Stimulated activated CD4-positive, alpha-beta T cell treated with anti-CD3 and anti-CD28 coated beads, TNF-alpha, amount 100 ng/mL, for 48 hours (primary cell): ENCODE measurements at regions not wholly inside any gene's neighbourhood (a gene's known extent, or its start where the extent isn't known, plus 50 kb on each side); places are given as distances from the start of the nearest gene placed in this dataset.

ENCODE experiments used
- DNase-seq, 3 donors: peaks; one replicate each; pipeline ENCODE4 v3.0.0-alpha.2; 2020; ENCODE audit warnings: low read depth in 3 of 3

DNA sequence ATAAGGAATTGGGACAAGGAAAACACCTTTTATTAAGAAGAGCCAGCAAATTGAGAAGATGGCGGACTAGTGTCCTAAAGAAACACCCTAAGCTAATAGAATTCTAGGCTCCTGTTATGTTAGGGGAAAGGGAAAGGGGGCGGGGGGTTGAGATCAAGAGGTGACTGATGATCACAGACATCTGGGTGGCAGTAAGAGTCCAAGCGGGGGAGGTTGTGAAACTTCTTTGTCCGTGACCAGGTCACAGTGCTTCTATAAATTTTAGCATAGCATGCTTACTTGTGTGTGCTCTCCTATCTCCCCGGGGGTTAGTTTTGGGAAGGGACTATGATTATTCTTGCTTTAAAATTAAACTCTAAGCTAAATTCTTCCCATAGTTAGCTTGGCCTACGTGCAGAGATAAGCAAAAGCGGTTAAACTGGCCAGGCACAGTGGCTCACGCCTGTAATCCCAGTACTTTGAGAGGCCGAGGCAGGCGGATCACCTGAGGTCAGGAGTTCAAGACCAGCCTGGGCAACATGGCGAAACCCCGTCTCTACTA is 262.1 kb downstream of the SKIDA1 start:
- no peak for DNase-seq

DNA sequence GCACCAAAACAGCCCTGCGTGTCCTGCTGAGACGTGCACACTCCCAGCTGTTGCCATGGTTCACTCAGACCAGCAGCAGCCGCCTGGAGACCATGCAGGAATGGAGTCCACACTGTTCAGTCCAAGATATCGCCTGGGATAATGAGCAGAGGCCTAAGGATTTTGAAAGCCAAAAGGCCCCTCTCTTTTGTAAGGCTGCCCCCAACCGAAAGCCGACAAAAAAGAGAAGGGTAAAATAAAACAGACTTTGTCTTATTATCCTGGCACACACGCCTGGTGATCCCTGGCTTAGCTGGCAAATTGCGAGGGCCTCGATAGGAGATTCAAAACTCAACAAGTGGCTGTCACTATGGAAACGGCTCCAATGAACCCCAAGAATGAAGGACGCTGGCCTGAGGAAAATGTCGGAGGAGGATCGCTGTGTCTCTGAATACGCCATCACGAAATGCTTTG is 263.6 kb downstream of the SKIDA1 start:
- no peak for DNase-seq

DNA sequence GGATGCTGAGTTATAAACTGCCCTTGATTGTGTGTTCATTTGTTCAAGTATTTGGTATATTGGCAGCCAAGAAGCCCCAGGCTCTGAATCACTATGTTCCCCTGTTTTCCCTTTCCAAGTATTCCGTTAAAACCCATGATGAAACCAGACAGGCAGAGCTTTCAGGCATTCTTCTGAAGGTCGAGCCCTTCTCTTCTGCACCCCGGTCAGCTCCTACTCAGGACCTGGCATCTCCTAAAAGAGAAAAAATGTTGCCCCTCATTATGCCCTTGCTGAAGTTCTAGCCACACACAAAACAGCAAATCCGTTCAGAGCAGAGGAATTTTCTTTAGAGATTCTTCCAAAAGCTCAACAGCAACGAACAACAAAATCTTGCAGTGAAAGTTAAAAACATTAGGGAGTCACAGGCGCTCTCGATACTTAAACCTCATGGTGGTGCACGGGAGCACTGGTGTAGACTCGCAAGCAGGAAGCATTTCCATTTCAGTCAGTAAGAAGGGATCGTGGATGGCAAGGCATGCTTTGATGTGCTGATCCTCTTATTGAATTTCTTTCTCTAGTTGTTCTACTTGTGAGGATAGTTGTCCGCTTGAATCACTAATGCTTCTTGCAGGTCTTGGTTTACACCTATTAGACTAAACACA is 264.9 kb downstream of the SKIDA1 start:
- no peak for DNase-seq

DNA sequence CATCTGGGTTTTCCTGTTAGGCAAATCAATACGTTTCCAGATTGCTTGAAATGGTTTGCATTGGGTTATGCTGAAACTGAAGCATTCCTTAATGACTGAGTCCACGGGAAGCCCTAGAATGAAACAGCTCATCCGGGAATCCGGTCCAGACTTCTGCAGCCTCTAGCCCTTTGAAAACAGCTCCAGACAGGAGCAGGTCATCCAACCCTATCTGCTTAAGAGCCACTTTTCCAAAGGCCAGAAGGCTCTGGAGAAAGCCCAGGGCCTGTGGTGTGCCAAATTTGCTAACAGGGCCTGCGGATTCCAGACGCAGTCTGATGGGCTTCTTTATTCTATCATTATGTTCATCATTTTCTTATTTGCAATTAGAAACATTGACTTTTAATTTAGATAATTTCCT is 265.4 kb downstream of the SKIDA1 start:
- no peak for DNase-seq

DNA sequence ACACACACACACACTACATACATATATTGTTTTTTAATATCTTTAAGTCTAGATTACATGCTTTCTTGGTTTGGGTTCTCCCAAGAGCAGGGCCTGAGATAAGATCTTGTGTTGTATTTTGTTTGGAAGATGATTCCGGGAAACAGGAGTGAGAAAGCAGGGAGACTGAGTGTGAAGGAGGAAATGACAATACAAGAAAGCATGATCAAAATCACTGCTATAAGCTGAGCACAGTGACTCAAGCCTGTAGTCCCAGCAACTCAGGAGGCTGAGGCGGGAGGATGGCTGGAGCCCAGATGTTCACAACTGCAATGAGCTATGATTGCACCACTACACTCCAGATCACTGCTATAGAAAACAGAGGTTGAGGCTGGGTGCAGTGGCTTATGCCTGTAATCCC is 267.6 kb downstream of the SKIDA1 start:
- no peak for DNase-seq

DNA sequence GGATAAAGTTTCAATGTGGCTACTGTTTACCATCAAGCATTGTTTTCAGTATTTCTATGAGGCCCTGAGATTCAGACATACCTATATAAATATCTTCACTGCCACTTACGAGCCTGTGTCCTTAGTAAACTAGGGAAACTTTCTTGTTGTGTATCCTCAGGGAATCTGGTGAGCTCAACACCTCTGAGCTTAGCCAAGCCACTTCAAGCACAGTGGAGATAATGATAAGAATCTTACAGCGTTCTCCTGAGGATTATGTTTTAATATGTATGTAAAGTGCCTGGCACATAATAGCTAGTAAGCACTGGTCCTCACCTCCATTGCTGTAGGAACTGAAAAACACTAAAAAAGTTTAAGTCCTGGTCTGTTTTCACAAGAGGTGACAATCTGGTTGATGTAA is 268.3 kb downstream of the SKIDA1 start:
- no peak for DNase-seq

DNA sequence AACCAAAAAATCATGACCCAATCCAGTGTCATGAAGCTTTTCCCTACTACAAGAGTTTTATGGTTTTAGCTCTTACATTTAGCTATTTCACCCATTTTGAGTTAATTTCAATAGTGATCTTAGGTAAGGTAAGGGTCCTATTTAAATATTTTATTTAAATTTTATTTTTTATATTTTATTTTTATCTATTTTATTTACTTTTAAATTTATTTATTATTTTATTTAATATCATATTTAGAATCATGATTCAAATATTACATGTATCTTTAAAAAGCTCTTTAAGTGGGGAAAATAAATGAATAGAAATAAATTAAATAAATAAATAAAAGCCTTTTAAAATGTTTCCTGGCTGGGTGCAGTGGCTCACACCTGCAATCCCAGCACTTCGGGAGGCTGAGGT is 276.0 kb downstream of the SKIDA1 start:
- DNase-seq, result no peak

DNA sequence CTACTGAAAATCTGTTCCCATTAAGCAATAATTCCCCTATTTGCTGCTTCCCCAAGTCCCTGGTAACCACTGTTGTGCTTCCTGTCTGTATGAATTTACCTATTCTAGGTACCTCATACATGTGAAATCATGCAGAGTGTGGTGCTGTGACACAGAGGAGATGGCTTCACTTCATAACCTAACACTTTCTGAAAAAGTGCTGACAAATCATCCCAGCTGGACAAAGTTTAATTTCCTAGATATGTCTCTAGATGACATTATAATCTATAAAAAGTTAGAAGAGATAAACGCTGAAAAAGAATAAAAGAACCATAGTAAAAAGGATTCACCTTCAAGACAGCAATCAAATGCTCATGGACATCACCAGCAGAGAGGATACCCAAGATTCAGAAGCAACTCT is 277.9 kb downstream of the SKIDA1 start:
- DNase-seq, result no peak

DNA sequence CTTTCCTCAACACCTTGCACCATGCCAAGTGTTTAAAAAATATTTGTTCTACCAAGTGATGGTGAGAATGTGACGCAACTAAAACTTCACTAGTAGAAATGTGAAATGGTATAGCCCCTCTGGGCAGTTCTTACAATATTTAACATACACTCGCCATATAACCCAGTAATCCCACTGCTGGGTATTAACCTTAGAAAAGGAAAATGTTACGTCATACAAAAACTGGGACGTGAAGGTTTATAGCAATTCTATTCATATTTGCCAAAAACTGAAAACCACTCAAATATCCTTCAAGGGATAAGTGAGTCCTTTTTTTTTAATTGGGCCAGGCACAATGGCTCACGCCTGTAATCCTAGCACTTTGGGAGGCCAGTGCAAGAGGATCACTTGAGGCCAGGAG is 279.3 kb downstream of the SKIDA1 start:
- no peak for DNase-seq

DNA sequence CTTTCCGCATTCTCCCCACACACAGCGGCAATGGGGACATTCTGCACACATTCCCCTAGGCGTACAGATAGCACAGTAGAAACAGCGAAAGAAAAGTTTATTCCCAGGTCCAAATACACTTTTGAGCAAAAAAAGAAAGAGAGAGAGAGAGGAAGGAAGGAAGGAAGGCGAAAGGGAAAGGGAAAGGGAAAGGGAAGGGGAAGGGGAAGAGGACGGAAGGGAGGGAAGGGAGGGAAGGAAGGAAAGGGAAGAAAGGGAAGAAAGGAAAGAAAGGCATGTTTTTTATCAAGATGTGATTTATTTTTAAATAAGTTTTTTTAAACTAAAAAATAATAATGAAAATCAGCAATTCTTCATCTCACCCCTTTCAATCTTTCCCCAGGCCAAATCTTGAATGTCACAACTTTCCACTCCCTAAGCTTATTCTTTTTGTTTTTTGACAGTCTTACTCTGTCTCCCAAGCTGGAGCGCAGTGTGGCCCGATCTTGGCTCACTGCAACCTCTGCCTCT is 281.7 kb downstream of the SKIDA1 start:
- no peak for DNase-seq

DNA sequence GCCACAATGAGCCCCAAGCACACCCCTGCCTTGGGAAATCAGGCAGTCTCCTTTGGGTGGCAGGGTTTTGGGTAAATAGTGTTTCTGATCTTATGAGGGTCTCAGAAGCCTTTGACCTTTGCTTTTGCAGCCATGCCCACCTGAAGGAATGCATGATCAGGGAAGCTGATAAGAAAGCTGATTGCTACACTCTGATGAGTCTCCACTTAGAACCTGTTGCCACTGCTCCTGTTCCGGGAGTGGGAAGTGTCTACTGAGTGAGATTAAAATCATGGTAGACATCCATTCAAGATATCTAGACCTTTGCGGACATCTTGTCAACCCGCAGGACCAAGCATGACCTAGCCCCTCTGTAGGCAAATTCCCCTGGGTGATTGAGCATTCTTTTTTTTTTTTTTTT is 282.6 kb downstream of the SKIDA1 start:
- DNase-seq, result no peak

DNA sequence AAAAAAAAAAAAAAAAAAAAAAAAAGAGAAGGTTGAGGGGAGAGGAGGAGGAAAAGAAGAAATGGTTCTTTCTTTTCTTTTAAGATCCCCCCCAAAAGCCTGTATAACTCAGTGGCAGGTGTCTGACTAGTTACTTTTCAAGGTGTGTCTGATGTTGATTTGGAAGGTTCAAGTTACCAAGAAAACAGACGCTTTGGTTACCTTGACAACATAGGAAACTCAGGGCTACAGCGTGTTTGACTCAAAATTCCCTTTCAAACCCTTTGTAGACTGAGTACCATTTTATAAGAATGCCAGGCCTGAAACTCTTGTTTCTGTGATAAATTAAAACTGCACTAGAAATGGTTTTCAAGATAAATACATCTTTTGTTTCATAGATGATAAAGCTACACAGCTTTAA is 286.8 kb downstream of the SKIDA1 start:
- no peak for DNase-seq

DNA sequence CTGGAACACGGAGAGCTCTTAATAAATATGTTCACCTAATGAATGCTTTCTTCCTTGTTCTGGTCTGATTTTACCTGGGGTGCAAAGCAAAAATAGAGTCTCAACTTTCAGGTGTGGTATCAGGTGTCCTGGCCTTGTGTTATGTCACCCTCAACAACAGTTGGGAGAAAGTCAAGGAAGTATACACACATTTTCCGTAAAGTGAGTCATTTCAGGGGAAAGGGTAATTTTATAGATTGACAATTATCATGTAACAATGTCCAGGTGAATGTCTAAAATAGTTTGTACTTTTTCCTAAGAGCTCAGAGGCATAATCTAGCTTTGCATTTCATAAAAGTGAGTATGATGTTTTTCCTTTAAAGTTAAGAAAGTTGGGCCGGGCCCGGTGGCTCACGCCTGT is 287.4 kb downstream of the SKIDA1 start:
- DNase-seq, result no peak

DNA sequence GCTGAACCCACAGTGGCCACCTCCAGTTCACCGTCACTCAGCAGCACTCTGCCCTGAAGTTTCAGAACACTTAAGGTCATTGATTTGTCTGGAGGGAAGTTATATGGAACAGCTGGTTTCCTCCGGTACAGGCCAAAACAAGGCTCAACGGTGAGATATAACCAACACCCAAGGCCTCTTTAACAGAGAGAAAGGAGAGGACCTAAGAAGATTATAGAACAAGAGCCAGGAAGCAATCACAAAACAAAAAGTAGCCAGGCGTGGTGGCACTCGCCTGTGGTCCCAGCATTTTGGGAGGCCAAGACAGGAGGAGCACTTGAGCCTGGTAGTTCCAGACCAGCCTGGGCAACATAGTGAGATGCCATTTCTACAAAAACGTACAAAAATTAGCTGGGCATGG is 290.7 kb downstream of the SKIDA1 start:
- no peak for DNase-seq

DNA sequence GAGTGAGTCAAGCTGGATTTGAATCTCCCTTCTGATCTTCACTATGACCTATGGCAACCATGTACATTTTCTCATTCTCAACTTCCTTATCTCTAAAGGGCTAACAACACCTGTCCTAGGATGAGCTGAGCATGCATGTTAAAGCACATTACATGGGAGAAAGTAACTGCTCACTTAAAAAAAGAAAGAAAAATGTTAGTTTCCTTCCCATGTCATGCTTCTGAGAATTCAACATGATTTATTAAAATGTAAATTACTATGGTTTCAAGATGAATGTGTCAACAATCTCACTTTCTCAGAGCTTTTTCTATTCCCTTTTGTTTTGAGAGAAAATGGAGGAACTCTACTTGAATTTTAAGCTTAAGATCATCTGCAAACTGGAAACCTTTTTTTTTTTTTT is 295.3 kb downstream of the SKIDA1 start:
- DNase-seq, result no peak

DNA sequence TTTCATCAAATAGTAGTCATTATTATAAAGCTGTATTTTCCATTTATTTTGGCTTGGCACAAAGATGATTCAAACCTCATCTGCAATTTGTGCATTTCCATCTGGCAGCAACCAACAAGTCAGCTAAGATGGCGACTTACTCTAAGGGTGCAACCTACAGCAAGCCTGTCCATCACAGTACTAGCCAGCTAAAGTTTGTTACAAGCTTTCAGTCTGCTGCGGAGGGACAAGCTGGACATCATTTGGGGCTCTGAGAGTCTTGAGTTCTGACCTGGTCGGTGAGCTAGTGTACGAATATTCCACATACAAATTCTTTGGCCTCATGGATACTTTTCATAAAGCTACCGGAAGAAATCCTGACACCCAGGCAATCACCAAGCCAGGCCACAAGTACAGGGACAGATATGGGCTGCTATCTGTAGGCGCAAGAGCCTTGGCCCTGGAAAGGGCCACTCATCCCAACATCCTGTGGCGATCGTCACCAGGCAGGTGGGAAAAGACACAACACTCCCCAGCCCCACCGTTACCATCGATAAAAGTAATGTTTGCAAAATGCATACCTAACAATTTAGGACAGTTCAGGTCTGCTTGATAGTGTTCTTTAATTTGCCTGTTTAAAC is 307.6 kb downstream of the SKIDA1 start:
- no peak for DNase-seq

DNA sequence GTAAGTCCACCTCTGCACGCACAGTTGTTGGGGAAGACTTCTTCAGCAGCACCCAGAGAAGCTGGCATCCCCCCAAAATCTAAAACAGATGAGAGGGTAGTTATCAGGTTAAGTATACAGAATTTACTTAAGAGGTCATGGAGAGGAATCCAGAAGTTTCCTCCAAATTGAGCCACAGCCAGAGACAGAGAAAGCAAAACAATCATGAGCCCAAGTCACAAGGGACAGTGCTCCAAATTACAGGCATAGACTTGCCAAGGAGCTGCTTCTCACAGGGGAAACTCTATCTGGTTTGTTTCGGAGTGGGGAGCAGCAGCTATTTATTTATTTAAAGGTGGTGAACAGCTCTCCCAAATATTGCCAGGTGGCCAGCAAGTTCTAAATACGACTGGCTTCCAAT is 308.4 kb downstream of the SKIDA1 start:
- DNase-seq, result no peak

DNA sequence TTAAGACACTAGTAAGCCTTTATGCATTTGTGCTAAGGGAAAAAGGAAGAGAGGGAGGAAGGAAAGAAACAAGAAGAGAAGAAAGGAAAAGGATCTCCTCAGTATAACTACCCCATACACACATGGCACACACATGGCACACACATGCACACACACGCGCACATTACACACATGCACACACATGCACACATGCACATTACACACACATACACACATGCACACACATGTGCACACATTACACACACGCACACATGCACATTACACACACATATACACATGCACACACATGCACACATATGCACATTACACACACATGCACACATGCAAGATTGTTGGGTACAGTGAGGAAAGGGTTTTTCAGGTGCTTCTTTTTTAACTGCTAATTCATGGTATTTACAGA is 311.2 kb downstream of the SKIDA1 start:
- DNase-seq, result no peak

DNA sequence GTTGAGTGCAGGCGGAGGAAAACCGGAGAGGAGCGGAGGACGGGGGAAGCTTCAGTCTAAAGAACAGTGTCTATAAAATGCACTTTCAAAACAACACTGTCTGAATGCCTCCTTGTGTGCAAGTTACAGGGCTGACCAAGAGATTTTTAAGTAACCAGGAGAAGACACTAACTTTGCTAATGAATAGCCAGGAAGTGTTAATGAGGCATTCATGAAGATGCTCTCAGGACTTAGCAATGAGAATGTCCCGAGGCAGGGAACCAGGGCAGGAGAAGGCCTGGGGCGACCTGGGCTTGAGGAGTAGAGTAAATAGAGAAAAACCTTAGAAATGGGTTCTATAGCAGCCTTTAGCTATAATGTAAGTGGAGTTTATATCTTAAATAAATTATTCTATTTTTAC is 312.1 kb downstream of the SKIDA1 start:
- no peak for DNase-seq

DNA sequence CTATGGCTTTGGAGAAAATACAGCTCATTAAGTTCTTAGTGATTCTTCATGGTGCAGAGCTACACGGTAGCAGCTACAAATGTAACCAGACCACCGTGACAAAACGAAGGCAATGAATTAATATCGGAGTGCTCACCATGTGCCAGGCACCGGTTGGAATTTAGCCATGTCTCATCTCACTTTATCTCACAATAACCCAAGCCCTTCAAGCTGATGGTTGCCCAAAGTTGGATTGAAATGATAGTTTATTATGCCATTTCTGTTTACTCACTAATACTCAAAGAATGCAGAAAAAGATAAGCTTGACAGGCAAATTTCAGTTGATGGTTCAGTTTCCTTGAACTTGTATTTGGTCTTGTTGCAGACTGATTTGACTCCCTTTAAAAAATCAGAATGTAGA is 312.6 kb downstream of the SKIDA1 start:
- DNase-seq, result no peak

DNA sequence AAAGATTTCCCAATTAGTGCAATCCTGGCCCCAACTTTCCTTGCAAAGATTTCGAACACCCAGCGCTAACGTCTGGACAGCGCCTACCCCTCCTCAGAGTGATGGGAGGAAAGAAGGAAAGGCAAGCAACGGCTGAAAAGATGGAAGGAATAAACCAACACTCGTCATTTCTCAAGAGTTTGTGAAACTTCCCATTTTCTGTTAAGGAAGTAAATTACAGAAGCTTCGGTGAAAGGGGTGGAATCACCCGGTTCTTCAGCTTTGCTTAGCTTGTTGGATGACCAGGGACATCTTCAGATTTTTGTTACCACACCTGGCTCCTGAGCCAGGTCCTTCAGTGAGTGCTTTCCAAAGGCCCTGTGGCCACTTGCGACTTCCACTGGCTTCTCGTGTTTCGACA is 313.1 kb downstream of the SKIDA1 start:
- no peak for DNase-seq

DNA sequence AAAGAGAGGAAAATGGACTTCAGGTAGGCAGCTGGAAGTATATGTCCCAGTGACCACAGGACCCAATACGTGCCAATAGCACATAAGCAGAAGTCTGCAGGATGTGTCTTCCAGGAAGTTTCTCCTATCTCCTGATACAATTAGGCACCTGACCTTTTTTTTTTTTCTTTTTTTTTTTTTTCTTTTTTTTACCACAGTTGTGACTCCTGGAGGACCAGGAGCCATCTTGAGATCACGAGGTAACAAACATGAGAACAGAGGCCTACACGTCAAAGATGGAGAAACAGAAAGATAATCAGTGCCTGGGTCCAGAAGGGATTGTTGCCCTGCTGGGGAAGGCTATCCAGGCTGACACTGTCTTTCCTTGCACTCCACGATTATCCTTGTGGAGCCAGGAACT is 312.4 kb upstream of the NEBL start:
- DNase-seq, result no peak

DNA sequence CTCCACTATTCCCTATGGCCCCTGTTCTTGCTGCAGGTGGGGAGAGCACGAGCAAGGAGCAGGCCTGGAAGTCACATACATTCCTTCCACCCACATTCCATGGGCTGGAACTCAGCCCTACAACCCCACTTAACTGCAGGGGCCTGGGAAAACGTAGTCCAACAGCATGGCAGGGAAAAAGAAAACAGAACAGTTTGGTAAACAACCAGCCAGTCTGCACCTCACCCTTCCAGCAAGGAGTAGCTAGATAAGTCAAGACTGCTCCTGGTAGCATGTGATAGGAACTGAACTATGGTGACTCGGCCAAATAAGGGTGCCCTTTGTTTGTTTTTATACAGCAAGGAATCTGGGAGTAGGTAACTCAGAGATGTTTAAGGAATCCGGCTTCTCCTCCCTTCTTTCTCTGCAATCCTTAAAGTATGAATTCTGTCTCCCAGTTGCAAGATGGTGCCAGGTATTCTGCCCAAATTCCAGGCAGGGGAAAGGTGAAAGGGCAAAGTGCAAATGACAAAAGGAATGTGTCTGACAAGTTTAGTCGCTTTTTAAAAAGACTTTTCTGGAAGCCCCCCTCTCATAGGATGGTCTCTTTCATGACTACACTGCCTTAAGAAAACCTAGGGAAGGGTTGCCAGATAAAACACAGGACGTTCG is 311.7 kb upstream of the NEBL start:
- no peak for DNase-seq
